ENCODE measurements at regions not wholly inside any gene's neighbourhood (a gene's known extent, or its start where the extent isn't known, plus 50 kb on each side); places are given as distances from the start of the nearest gene placed in this dataset.

- no peak for TF ChIP-seq CTCF (IDR thresholded peaks at IDR 0.05; ENCODE audit: poor library complexity, severe bottlenecking)
- no peak for TF ChIP-seq EP300 (conservative IDR thresholded peaks at IDR 0.05; ENCODE audit: poor library complexity, severe bottlenecking)
Measured at GRCh38 chr10:129194181-129194870, 272.7 kb upstream of the MGMT start.
